ENCODE measurements at regions not wholly inside any gene's neighbourhood (a gene's known extent, or its start where the extent isn't known, plus 50 kb on each side); places are given as distances from the start of the nearest gene placed in this dataset.

DNA sequence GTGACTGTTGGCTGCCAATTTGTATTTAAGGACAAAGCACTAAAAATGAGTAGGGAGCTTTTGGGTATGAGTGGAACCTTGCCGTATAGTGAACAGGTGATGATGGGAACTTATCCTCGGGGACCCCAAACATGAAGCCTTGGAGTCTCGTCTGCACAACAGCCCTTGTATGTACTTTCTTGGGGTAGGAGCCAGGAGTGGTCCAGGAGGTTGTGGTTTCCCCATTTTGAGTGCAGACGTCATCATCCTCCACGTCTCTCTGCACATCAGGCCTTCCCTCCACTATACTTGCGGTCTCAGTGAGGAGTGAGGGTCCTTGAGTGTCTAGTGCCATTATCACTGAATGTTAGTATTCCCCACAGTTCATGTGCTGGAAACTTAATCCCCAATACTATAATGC lies 101.5 kb upstream of the HS6ST1 start:
- TF ChIP-seq, protein P1, sequence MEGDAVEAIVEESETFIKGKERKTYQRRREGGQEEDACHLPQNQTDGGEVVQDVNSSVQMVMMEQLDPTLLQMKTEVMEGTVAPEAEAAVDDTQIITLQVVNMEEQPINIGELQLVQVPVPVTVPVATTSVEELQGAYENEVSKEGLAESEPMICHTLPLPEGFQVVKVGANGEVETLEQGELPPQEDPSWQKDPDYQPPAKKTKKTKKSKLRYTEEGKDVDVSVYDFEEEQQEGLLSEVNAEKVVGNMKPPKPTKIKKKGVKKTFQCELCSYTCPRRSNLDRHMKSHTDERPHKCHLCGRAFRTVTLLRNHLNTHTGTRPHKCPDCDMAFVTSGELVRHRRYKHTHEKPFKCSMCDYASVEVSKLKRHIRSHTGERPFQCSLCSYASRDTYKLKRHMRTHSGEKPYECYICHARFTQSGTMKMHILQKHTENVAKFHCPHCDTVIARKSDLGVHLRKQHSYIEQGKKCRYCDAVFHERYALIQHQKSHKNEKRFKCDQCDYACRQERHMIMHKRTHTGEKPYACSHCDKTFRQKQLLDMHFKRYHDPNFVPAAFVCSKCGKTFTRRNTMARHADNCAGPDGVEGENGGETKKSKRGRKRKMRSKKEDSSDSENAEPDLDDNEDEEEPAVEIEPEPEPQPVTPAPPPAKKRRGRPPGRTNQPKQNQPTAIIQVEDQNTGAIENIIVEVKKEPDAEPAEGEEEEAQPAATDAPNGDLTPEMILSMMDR (IDR thresholded peaks at IDR 0.05; ENCODE audit: poor library complexity), result no peak
- TF ChIP-seq EZH2phosphoT487 (IDR thresholded peaks at IDR 0.05; ENCODE audit: low read depth, severe bottlenecking, unreplicated experiment) (no peak), EZH2 (IDR thresholded peaks at IDR 0.05; ENCODE audit: borderline replicate concordance) (no peak)
